ENCODE measurements at regions not wholly inside any gene's neighbourhood (a gene's known extent, or its start where the extent isn't known, plus 50 kb on each side); places are given as distances from the start of the nearest gene placed in this dataset.

- no peak overlapping the region for H3K27ac ChIP-seq
- no peak for TF ChIP-seq CTCF (IDR thresholded peaks at IDR 0.05)
These were observed 650.9 kb upstream of the PCDH10 start for GRCh38 chr4:132498215-132498614.

GRCh38 chr4:132502096-132502552 is 647.0 kb upstream of the PCDH10 start:
- Histone ChIP-seq H3K4me1 (no peaks in the 10 kb centered on the region), H3K27me3 (no peaks in the 10 kb centered on the region), H3K27ac (no peak overlapping the region), H3K4me3 (no peak overlapping the region), H3K9me3 (no peaks in the 10 kb centered on the region), H3K36me3 (no peaks in the 10 kb centered on the region)
- no peak for DNase-seq (ENCODE audit: extremely low spot score in 2 of 2)
- TF ChIP-seq CTCF (IDR thresholded peaks at IDR 0.05) = no peak
- TF ChIP-seq POLR2A (IDR thresholded peaks at IDR 0.05) = no peak
- no peak for TF ChIP-seq POLR2AphosphoS5 (IDR thresholded peaks at IDR 0.05; ENCODE audit: insufficient read depth in 1 of 2, low read depth in 1 of 2)
- intact Hi-C loops (cut with DNase I) = no loop called here

More at GRCh38 chr4:132498215-132498614, 650.9 kb upstream of the PCDH10 start:
- no peaks in the 10 kb centered on the region for H3K27me3 ChIP-seq
- intact Hi-C loops (cut with DNase I) = no loop called here
- H3K4me1 ChIP-seq = no peaks in the 10 kb centered on the region
- H3K4me3 ChIP-seq = no peak overlapping the region
- no peak for DNase-seq (ENCODE audit: extremely low spot score in 2 of 2)
- no peaks in the 10 kb centered on the region for H3K9me3 ChIP-seq
- no peaks in the 10 kb centered on the region for H3K36me3 ChIP-seq

DNA sequence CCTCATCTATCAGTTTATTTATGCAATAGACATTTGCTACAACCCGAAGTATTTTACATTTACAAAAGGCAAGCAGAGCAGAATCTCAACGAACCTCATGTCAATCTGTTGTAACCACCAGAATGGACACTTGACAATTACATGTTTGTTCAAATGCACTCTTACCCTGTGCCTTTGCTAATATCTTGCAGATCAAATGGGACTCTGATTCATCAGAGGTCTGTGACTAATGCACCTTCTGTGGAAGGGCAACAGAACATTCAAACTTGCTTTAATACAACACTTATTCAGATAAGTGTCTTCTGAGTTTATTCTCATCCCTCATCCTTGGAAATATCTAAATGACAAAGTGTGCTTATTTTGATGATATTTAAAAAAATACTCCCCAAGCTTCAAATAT is 644.7 kb upstream of the PCDH10 start:
- Histone ChIP-seq H3K36me3 (no peaks in the 10 kb centered on the region), H3K4me3 (no peak overlapping the region), H3K27me3 (no peaks in the 10 kb centered on the region), H3K27ac (no peak overlapping the region), H3K4me1 (no peaks in the 10 kb centered on the region), H3K9me3 (no peaks in the 10 kb centered on the region)
- intact Hi-C loops (cut with DNase I) = no loop called here
- no peak for DNase-seq (ENCODE audit: extremely low spot score in 2 of 2)
- no peak for TF ChIP-seq POLR2A (IDR thresholded peaks at IDR 0.05)
- TF ChIP-seq CTCF (IDR thresholded peaks at IDR 0.05) = no peak
- no peak for TF ChIP-seq POLR2AphosphoS5 (IDR thresholded peaks at IDR 0.05; ENCODE audit: insufficient read depth in 1 of 2, low read depth in 1 of 2)

GRCh38 chr4:132506568-132506967 is 642.5 kb upstream of the PCDH10 start:
- no peak for DNase-seq (ENCODE audit: extremely low spot score in 2 of 2)
- Histone ChIP-seq H3K36me3 (no peaks in the 10 kb centered on the region), H3K9me3 (no peaks in the 10 kb centered on the region), H3K4me1 (no peaks in the 10 kb centered on the region), H3K27ac (no peak overlapping the region), H3K4me3 (no peak overlapping the region), H3K27me3 (no peaks in the 10 kb centered on the region)
- no peak for TF ChIP-seq POLR2AphosphoS5 (IDR thresholded peaks at IDR 0.05; ENCODE audit: insufficient read depth in 1 of 2, low read depth in 1 of 2)
- TF ChIP-seq CTCF (IDR thresholded peaks at IDR 0.05) = no peak
- TF ChIP-seq POLR2A (IDR thresholded peaks at IDR 0.05) = no peak
- intact Hi-C loops (cut with DNase I) = no loop called here

DNA sequence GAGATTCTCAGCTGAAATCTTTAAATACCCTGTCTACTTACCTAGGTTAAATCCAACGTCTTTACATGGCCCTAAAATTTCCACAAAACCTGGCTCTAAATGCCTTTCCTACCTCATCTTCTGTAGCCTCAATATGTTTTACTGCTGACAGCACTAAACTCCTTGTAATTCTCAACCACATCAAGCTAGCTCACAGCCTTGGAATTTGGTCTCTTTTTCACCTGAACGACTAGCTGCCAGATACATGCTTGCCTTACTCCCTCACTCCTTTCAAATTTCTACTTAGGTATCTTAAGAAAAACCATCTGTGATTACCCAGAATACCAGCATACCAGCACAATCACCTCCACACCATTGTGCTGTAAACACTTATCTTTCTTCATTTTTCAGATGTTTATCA is 635.6 kb upstream of the PCDH10 start:
- no peaks in the 10 kb centered on the region for H3K36me3 ChIP-seq

More for the DNA sequence above, 635.6 kb upstream of the PCDH10 start:
- no peaks in the 10 kb centered on the region for H3K9me3 ChIP-seq
- H3K4me1 ChIP-seq = no peaks in the 10 kb centered on the region
- intact Hi-C loops (cut with DNase I) = no loop called here
- no peak for DNase-seq (ENCODE audit: extremely low spot score in 2 of 2)
- no peak overlapping the region for H3K4me3 ChIP-seq
- H3K27me3 ChIP-seq = no peaks in the 10 kb centered on the region
- no peak overlapping the region for H3K27ac ChIP-seq
- no peak for TF ChIP-seq POLR2A (IDR thresholded peaks at IDR 0.05)
- no peak for TF ChIP-seq POLR2AphosphoS5 (IDR thresholded peaks at IDR 0.05; ENCODE audit: insufficient read depth in 1 of 2, low read depth in 1 of 2)
- TF ChIP-seq CTCF (IDR thresholded peaks at IDR 0.05) = no peak
